IPS-18a (cell line): ENCODE measurements at regions not wholly inside any gene's neighbourhood (a gene's known extent, or its start where the extent isn't known, plus 50 kb on each side); places are given as distances from the start of the nearest gene placed in this dataset.

Source experiments
- H3K27ac ChIP-seq: one replicate; pipeline ENCODE4 v1.5.1; 2013; ENCODE audit warnings: low read length
- H3K27me3 ChIP-seq: one replicate; pipeline ENCODE4 v1.6.1; 2013; ENCODE audit warnings: mild to moderate bottlenecking, low read length; ENCODE audit not compliant: control insufficient read depth, insufficient read depth
- H3K36me3 ChIP-seq: one replicate; pipeline ENCODE4 v1.6.1; 2013; ENCODE audit warnings: low read depth, low read length; ENCODE audit not compliant: control insufficient read depth
- H3K4me1 ChIP-seq: one replicate; pipeline ENCODE4 v1.6.1; 2013; ENCODE audit warnings: low read depth, low read length; ENCODE audit not compliant: control insufficient read depth
- H3K4me3 ChIP-seq: one replicate; pipeline ENCODE4 v1.5.1; 2013; ENCODE audit warnings: low read length
- H3K9ac ChIP-seq: one replicate; pipeline ENCODE4 v1.6.1; 2013; ENCODE audit warnings: mild to moderate bottlenecking, low read length, moderate library complexity
- H3K9me3 ChIP-seq: one replicate; pipeline ENCODE4 v1.6.1; 2013; ENCODE audit warnings: low read depth, low read length; ENCODE audit not compliant: control insufficient read depth

GRCh38 chr2:181818840-181819239 lies 72.7 kb upstream of the ITPRID2 start:
- H3K4me3 ChIP-seq, result no peak overlapping the region
- no peaks in the 10 kb centered on the region for H3K9me3 ChIP-seq
- no peaks in the 10 kb centered on the region for H3K4me1 ChIP-seq
- H3K9ac ChIP-seq, result no peak overlapping the region
- no peak overlapping the region for H3K27ac ChIP-seq
- no peaks in the 10 kb centered on the region for H3K27me3 ChIP-seq
- no peaks in the 10 kb centered on the region for H3K36me3 ChIP-seq

DNA sequence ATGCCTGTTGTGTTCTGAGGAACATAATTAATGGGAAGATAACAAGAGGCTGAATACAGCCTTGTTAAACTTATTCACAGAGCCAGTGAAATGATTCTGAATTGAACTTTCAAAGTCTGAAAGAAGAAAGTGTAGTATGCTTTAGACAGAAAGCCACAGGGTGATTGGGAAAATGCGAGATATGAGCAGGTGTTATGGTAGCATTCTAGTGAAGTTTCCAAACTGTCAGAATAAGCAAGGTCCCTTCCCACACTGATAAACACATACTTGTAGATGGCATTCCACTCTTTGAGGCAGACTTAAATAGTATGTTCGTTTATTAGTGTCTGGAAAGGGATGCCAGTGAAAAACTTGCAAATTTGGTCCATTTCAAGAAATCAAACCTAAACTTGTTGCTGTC lies 70.5 kb upstream of the ITPRID2 start:
- no peaks in the 10 kb centered on the region for H3K27me3 ChIP-seq
- H3K4me3 ChIP-seq, result no peak overlapping the region
- H3K36me3 ChIP-seq, result no peaks in the 10 kb centered on the region
- H3K9ac ChIP-seq, result no peak overlapping the region
- no peak overlapping the region for H3K27ac ChIP-seq
- no peaks in the 10 kb centered on the region for H3K4me1 ChIP-seq
- H3K9me3 ChIP-seq, result no peaks in the 10 kb centered on the region

- Histone ChIP-seq H3K36me3 (no peaks in the 10 kb centered on the region), H3K9ac (no peak overlapping the region), H3K4me3 (no peak overlapping the region), H3K4me1 (no peaks in the 10 kb centered on the region), H3K27me3 (no peaks in the 10 kb centered on the region), H3K9me3 (no peaks in the 10 kb centered on the region), H3K27ac (no peak overlapping the region)
Measured at GRCh38 chr2:181822097-181822496, 69.4 kb upstream of the ITPRID2 start.

DNA sequence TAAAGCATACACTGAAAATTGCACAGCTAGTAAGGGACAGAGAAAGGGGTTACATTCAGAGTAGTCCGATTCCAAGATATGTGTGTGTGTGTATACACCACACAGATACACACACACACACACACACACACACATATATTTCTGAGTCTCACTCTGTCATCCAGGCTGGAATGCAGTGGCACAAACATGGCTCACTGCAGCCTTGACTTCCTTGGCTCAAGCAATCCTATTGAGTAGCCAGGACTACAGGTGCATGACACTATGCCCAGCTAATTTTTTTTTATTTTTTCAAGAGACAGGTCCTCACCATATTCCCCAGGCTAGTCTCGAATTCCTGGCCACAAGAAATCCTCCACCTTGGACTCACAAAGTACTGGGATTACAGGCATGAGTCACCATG lies 68.1 kb upstream of the ITPRID2 start:
- no peaks in the 10 kb centered on the region for H3K9me3 ChIP-seq
- no peak overlapping the region for H3K4me3 ChIP-seq
- H3K27me3 ChIP-seq, result no peaks in the 10 kb centered on the region
- H3K4me1 ChIP-seq, result no peaks in the 10 kb centered on the region
- H3K36me3 ChIP-seq, result no peaks in the 10 kb centered on the region
- H3K27ac ChIP-seq, result no peak overlapping the region
- H3K9ac ChIP-seq, result no peak overlapping the region

- Histone ChIP-seq H3K9me3 (no peaks in the 10 kb centered on the region), H3K36me3 (no peaks in the 10 kb centered on the region), H3K9ac (no peak overlapping the region), H3K4me1 (no peaks in the 10 kb centered on the region), H3K27ac (no peak overlapping the region), H3K4me3 (no peak overlapping the region), H3K27me3 (no peaks in the 10 kb centered on the region)
Measured at GRCh38 chr2:181828122-181828705, 63.3 kb upstream of the ITPRID2 start.

DNA sequence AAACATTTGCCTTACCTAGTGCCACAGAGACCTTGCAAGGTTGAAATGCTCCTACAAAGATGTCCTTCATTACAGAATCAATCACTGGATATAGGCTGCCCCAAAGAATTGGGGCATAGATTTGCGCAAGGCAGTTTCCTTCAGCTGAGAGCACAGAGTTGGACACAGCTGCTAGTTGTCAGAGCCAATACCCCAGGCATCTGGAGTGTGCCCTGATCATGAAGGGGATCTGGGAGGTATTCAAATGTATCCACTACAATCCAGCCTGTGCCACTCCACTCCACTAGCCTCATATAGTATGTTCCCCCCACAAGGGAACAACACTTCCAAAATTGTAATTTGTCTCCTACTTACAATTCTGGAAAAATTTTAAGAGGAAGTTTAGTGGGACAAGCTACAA lies 62.3 kb upstream of the ITPRID2 start:
- H3K27ac ChIP-seq, result no peak overlapping the region
- H3K9ac ChIP-seq, result no peak overlapping the region
- no peak overlapping the region for H3K4me3 ChIP-seq
- no peaks in the 10 kb centered on the region for H3K4me1 ChIP-seq
- no peaks in the 10 kb centered on the region for H3K27me3 ChIP-seq
- no peaks in the 10 kb centered on the region for H3K9me3 ChIP-seq
- no peaks in the 10 kb centered on the region for H3K36me3 ChIP-seq

DNA sequence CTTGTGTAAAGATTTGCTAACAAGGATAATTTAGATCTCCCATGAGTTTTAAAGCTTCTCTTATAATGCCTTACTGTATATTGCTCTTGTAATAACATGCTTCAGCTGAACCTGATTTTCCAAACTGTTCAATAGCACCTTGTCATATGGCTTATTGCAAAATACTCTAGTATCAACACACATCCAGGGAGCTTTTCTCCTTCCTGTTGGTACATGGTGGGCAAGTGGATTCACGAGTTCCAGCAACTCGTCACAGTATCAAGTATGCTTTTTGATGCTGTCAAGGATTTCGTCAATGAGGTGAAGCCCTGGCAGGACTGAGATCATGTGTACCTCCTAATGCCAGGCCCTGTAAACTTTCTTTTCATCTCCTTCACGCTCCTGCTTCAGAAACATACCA lies 59.5 kb upstream of the ITPRID2 start:
- Histone ChIP-seq H3K27me3 (no peaks in the 10 kb centered on the region), H3K36me3 (no peaks in the 10 kb centered on the region), H3K9ac (no peak overlapping the region), H3K4me1 (no peaks in the 10 kb centered on the region), H3K27ac (no peak overlapping the region), H3K4me3 (no peak overlapping the region), H3K9me3 (no peaks in the 10 kb centered on the region)

GRCh38 chr2:181836583-181836982 lies 54.9 kb upstream of the ITPRID2 start:
- no peak overlapping the region for H3K9ac ChIP-seq
- no peaks in the 10 kb centered on the region for H3K4me1 ChIP-seq
- H3K27me3 ChIP-seq, result no peaks in the 10 kb centered on the region
- no peaks in the 10 kb centered on the region for H3K9me3 ChIP-seq
- no peaks in the 10 kb centered on the region for H3K36me3 ChIP-seq
- no peak overlapping the region for H3K27ac ChIP-seq
- no peak overlapping the region for H3K4me3 ChIP-seq

DNA sequence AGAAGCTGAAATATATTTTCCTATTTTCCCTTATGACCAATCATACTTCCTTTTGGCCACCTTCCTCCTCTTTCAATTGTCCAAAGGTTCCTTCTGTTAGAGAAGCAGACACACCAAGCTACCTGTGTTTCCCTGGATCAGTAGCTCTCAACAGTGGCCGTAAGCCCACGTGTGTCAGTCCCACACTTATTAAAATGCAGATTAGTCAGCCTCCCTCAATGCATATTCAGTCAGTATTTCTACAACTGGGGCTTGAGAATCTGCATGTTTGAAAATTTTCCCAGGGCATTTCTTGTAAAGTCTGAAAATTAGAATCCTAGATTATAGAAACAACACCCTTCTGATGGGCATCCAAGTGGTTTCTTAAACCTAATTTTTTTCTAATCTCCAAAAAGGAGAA lies 54.0 kb upstream of the ITPRID2 start:
- no peak overlapping the region for H3K4me3 ChIP-seq
- no peaks in the 10 kb centered on the region for H3K27me3 ChIP-seq
- no peak overlapping the region for H3K27ac ChIP-seq
- H3K9ac ChIP-seq, result no peak overlapping the region
- H3K4me1 ChIP-seq, result no peaks in the 10 kb centered on the region
- H3K36me3 ChIP-seq, result no peaks in the 10 kb centered on the region
- no peaks in the 10 kb centered on the region for H3K9me3 ChIP-seq

- Histone ChIP-seq H3K36me3 (no peaks in the 10 kb centered on the region), H3K27ac (no peak overlapping the region), H3K27me3 (no peaks in the 10 kb centered on the region), H3K9me3 (no peaks in the 10 kb centered on the region), H3K4me1 (no peaks in the 10 kb centered on the region), H3K9ac (no peak overlapping the region), H3K4me3 (no peak overlapping the region)
Measured at GRCh38 chr2:181839811-181840210, 51.7 kb upstream of the ITPRID2 start.

- Histone ChIP-seq H3K9ac (no peak overlapping the region), H3K4me3 (no peak overlapping the region), H3K4me1 (peaks cover 3% of the 10 kb centered on the region), H3K36me3 (no peaks in the 10 kb centered on the region), H3K27ac (no peak overlapping the region), H3K27me3 (no peaks in the 10 kb centered on the region), H3K9me3 (no peaks in the 10 kb centered on the region)
Measured at GRCh38 chr2:181841079-181841478, 50.5 kb upstream of the ITPRID2 start.
